ENCODE measurements at regions not wholly inside any gene's neighbourhood (a gene's known extent, or its start where the extent isn't known, plus 50 kb on each side); places are given as distances from the start of the nearest gene placed in this dataset.

- TF ChIP-seq EZH2 (IDR thresholded peaks at IDR 0.05; ENCODE audit: borderline replicate concordance, low read depth, low read length, severe bottlenecking): no peak
- TF ChIP-seq, protein P1, sequence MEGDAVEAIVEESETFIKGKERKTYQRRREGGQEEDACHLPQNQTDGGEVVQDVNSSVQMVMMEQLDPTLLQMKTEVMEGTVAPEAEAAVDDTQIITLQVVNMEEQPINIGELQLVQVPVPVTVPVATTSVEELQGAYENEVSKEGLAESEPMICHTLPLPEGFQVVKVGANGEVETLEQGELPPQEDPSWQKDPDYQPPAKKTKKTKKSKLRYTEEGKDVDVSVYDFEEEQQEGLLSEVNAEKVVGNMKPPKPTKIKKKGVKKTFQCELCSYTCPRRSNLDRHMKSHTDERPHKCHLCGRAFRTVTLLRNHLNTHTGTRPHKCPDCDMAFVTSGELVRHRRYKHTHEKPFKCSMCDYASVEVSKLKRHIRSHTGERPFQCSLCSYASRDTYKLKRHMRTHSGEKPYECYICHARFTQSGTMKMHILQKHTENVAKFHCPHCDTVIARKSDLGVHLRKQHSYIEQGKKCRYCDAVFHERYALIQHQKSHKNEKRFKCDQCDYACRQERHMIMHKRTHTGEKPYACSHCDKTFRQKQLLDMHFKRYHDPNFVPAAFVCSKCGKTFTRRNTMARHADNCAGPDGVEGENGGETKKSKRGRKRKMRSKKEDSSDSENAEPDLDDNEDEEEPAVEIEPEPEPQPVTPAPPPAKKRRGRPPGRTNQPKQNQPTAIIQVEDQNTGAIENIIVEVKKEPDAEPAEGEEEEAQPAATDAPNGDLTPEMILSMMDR (IDR thresholded peaks at IDR 0.05; ENCODE audit: borderline replicate concordance, extremely low read depth, low read length, poor library complexity, severe bottlenecking): no peak
These were observed 108.4 kb upstream of the PALS2 start for GRCh38 chr7:24464861-24465260.

Data from DND-41 (cell line).